ENCODE measurements at regions not wholly inside any gene's neighbourhood (a gene's known extent, or its start where the extent isn't known, plus 50 kb on each side); places are given as distances from the start of the nearest gene placed in this dataset.

DNA sequence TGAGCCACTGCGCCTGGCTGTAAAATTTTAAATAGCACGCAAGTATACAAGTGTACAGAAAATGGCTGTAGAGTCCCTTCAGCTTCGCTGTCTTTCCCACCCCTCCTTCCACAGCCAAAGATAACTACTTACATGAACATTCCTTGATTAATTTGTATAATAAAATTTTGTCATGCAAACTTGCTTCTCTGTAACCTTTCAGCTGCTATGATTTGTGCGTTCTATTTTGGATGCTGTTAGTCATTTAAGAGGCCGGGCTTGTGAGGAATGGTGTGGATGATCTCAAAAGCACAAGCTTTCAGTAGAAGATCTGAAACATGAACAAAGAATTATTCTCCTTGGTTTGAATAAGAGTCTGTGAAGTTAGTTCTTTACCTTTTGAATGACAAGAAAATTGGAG lies 115.0 kb upstream of the TLE1 start:
- TF ChIP-seq, protein P1, sequence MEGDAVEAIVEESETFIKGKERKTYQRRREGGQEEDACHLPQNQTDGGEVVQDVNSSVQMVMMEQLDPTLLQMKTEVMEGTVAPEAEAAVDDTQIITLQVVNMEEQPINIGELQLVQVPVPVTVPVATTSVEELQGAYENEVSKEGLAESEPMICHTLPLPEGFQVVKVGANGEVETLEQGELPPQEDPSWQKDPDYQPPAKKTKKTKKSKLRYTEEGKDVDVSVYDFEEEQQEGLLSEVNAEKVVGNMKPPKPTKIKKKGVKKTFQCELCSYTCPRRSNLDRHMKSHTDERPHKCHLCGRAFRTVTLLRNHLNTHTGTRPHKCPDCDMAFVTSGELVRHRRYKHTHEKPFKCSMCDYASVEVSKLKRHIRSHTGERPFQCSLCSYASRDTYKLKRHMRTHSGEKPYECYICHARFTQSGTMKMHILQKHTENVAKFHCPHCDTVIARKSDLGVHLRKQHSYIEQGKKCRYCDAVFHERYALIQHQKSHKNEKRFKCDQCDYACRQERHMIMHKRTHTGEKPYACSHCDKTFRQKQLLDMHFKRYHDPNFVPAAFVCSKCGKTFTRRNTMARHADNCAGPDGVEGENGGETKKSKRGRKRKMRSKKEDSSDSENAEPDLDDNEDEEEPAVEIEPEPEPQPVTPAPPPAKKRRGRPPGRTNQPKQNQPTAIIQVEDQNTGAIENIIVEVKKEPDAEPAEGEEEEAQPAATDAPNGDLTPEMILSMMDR (tag by site-specific recombination; IDR thresholded peaks at IDR 0.05), result no peak
- TF ChIP-seq ZNF121 (tag by site-specific recombination; IDR thresholded peaks at IDR 0.05) (no peak), ZNF777 (tag by site-specific recombination; IDR thresholded peaks at IDR 0.05; ENCODE audit: borderline replicate concordance) (no peak), SETDB1 (IDR thresholded peaks at IDR 0.05; ENCODE audit: insufficient read length, low read length) (no peak), ZNF624 (tag by site-specific recombination; IDR thresholded peaks at IDR 0.05) (no peak), HOXA7 (CRISPR knock-in tag; IDR thresholded peaks at IDR 0.05; ENCODE audit: borderline replicate concordance) (no peak), IKZF3 (tag by site-specific recombination; IDR thresholded peaks at IDR 0.05) (no peak), ZNF274 (IDR thresholded peaks at IDR 0.05; ENCODE audit: low read length) (no peak), ZNF274 (tag by site-specific recombination; IDR thresholded peaks at IDR 0.05; ENCODE audit: borderline replicate concordance) (no peak), ZNF302 (tag by site-specific recombination; IDR thresholded peaks at IDR 0.05; ENCODE audit: low read depth) (no peak), ZNF266 (tag by site-specific recombination; IDR thresholded peaks at IDR 0.05; ENCODE audit: low read depth) (no peak), ZNF76 (tag by site-specific recombination; IDR thresholded peaks at IDR 0.05; ENCODE audit: borderline replicate concordance, low read depth) (no peak)
- TF ChIP-seq, protein P2, sequence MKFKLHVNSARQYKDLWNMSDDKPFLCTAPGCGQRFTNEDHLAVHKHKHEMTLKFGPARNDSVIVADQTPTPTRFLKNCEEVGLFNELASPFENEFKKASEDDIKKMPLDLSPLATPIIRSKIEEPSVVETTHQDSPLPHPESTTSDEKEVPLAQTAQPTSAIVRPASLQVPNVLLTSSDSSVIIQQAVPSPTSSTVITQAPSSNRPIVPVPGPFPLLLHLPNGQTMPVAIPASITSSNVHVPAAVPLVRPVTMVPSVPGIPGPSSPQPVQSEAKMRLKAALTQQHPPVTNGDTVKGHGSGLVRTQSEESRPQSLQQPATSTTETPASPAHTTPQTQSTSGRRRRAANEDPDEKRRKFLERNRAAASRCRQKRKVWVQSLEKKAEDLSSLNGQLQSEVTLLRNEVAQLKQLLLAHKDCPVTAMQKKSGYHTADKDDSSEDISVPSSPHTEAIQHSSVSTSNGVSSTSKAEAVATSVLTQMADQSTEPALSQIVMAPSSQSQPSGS (tag by site-specific recombination; IDR thresholded peaks at IDR 0.05; ENCODE audit: low read depth), result no peak
- TF ChIP-seq, protein P3, sequence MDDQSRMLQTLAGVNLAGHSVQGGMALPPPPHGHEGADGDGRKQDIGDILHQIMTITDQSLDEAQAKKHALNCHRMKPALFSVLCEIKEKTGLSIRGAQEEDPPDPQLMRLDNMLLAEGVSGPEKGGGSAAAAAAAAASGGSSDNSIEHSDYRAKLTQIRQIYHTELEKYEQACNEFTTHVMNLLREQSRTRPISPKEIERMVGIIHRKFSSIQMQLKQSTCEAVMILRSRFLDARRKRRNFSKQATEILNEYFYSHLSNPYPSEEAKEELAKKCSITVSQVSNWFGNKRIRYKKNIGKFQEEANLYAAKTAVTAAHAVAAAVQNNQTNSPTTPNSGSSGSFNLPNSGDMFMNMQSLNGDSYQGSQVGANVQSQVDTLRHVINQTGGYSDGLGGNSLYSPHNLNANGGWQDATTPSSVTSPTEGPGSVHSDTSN (CRISPR knock-in tag; IDR thresholded peaks at IDR 0.05), result no peak

Data from HEK293 (cell line).